ENCODE measurements at regions not wholly inside any gene's neighbourhood (a gene's known extent, or its start where the extent isn't known, plus 50 kb on each side); places are given as distances from the start of the nearest gene placed in this dataset.

DNA sequence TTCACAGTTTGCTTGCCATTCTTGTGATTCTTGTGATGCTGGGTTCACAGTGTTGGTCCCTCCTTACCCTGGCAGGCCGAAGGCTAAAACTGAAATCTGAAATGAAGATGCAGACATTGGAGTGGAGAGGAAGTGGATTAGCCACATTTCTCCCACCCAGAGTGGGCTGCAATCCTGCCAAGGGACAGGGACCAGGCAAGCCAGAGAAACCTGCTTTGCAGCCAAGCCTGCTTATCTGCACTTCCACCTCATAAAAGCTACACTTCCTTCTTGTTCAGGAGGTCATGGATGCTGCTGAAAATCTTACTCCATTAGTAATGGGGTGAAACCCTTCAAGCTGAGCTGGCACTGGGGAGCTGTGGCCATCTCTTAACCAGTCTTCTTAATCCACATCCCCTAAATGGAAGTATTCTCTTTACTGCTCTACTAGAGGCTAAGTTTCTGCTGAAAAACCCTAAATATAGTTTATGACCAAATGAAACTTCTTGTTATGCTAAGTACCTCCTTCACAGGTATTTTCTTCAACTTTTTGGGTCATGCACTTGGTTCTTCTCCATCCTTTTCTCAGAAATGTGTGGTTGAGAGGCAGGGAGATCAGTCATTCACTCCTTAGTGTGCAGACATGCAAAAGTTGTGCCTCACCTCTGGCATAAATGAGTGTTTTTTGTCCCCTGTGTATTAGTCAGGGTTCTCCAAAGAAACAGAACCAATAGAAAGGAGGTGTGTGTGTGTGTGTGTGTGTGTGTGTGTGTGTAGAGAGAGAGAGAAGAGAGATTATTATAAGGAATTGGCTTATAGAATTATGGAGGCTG, 133.9 kb upstream of the BMAL1 start:
- TF ChIP-seq POLR2A (IDR thresholded peaks at IDR 0.05; ENCODE audit: low read length) (no peak), GATA1 (IDR thresholded peaks at IDR 0.05; ENCODE audit: low read depth, low read length) (no peak)

All from erythroblast (primary cell).